Omental fat pad (tissue), 3 donors: ENCODE measurements at regions not wholly inside any gene's neighbourhood (a gene's known extent, or its start where the extent isn't known, plus 50 kb on each side); places are given as distances from the start of the nearest gene placed in this dataset.

Source experiments
- ATAC-seq: fragments of 150-250 bp; one replicate; pipeline ENCODE4 v1.9.1; 2016; ENCODE audit warnings: mild to moderate bottlenecking, moderate library complexity; ENCODE audit not compliant: low FRiP score
- DNase-seq: peaks from one replicate; pipeline ENCODE4 v3.0.0-alpha.2; 2019; ENCODE audit warnings: low spot score
- TF ChIP-seq, protein P1 (sequence below), 3 donors: fragments of 450-650 bp; IDR thresholded peaks; one replicate each; pipeline ENCODE4 v1.5.1; 2016 to 2017; ENCODE audit warnings: antibody characterized with exemption in 3 of 3, mild to moderate bottlenecking in 3 of 3, moderate library complexity in 2 of 3

DNA sequence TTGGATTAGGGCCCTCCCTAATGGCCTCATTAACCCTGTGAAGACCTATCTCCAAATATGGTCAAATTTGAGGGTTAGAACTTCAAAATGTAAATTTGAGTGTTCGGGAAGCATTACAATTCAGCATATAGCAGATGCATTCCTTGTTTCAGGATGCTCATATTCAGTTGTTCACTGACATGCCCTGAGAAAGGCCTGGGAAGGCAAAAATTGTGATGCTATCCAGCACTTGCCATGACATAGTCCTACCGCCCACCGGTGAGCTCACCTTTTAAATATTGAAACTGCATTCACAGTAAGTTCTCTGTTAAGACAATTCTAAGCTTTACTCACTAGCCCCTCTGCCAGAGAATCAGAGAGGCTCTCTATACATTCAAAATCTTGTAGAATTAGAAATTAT lies 300.3 kb upstream of the CCDC54 start:
- TF ChIP-seq, protein P1, sequence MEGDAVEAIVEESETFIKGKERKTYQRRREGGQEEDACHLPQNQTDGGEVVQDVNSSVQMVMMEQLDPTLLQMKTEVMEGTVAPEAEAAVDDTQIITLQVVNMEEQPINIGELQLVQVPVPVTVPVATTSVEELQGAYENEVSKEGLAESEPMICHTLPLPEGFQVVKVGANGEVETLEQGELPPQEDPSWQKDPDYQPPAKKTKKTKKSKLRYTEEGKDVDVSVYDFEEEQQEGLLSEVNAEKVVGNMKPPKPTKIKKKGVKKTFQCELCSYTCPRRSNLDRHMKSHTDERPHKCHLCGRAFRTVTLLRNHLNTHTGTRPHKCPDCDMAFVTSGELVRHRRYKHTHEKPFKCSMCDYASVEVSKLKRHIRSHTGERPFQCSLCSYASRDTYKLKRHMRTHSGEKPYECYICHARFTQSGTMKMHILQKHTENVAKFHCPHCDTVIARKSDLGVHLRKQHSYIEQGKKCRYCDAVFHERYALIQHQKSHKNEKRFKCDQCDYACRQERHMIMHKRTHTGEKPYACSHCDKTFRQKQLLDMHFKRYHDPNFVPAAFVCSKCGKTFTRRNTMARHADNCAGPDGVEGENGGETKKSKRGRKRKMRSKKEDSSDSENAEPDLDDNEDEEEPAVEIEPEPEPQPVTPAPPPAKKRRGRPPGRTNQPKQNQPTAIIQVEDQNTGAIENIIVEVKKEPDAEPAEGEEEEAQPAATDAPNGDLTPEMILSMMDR (IDR thresholded peaks at IDR 0.05), result no peak
- ATAC-seq (no peak), DNase-seq (no peak)

DNA sequence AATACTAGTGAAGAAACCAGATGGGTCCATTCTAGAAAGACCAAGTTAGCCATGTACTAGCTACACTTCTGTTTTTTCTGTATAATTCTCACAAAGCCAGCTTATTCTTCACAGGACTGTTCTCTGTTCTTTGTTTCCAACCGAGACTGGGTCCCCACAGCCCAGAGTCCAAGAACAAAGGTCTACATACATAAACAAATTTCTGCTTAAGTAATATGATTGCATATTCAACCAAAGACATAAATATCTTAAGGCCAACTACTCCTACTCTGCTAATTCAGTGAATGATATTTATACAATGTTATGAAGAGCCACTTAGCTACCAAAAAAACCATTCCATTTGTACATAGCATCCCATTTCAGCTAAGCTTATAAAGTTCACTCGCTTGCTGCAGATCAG lies 299.8 kb upstream of the CCDC54 start:
- DNase-seq (no peak), ATAC-seq (no peak)
- TF ChIP-seq, protein P1 (IDR thresholded peaks at IDR 0.05), result no peak

DNA sequence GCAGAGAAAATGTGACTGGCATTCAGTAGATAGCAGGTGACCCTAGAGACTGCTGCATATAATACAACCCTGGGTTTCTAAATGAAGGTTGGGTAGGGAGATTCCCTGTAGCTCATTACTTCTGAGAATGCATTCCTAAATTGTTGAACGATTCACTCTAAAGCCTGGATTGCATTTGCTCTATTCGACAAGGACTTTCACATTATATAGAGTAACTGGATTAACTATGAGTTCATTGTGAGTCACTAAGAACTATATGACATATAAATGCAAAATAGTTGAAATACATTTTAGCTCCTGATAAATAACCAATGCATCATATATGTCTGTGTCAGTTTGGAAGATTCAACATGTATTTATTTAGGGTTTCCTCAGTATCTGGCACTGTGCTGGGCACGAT lies 294.7 kb upstream of the CCDC54 start:
- DNase-seq, result no peak
- TF ChIP-seq, protein P1 (IDR thresholded peaks at IDR 0.05), result no peak
- ATAC-seq, result no peak

DNA sequence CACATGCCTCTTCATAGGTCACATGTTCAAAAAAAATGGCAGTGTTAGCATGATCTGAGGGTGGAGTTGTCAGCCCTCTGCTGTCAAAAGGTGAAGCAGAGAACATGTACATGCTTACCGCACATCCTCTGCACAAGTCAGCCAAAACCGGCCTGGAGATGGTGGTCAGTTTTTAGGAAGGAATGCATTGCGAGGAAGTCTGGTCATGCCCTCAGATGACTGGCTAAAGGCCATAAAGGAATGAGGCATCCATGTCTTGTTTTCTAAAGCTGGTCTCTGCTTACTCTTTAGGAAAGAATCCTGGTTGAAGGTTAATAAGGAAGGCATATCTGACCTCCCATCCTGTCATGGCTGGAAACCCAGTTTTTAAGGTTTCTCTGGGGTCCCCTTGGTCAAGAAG lies 292.0 kb upstream of the CCDC54 start:
- TF ChIP-seq, protein P1 (IDR thresholded peaks at IDR 0.05), result no peak

DNA sequence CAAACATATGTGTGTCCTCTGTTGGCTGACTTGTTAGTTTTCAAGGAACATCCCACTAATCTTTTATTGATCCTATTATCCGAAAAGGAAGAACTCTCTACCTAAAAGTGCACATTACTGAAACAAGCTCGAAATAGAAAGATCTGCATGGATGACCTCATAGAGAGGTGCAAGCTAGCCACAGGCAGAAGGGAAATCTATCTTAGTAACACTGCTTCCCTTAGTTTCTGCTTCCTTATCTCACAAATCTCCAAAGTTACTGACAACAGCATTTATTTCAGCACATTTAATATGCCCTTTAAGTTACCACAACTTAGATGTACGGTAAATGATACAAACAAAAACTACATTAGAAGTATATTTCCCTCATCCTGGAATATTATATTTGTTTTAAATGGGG lies 285.1 kb upstream of the CCDC54 start:
- TF ChIP-seq, protein P1 (IDR thresholded peaks at IDR 0.05), result no peak

More for the DNA sequence above, 292.0 kb upstream of the CCDC54 start:
- DNase-seq (no peak), ATAC-seq (no peak)

GRCh38 chr3:107098864-107099263 lies 278.4 kb upstream of the CCDC54 start:
- TF ChIP-seq, protein P1 (IDR thresholded peaks at IDR 0.05), result no peak
- no peak for ATAC-seq
- no peak for DNase-seq

More for the DNA sequence above, 285.1 kb upstream of the CCDC54 start:
- ATAC-seq (no peak), DNase-seq (no peak)

DNA sequence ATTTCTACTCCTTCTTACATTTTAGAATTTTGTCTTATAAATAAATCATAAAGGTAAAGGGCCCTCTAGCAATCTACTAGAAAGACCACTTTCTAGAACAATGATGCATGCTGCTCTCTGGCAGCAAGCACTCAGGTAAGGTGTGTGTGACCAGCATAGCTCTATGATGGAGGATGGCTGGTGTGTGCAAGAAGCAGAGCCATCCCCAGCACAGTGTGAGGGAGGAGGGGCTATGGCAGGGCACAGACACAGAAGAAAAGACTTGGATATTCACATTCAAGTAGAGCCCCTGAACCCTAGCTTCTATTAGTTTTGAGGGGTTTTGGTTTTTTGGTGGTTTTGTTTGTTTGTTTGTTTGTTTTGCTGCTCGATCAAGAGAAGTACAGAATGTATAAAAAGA lies 277.1 kb upstream of the CCDC54 start:
- TF ChIP-seq, protein P1 (IDR thresholded peaks at IDR 0.05), result no peak
- DNase-seq (no peak), ATAC-seq (no peak)
